Urinary bladder (tissue), 3 donors: ENCODE measurements at regions not wholly inside any gene's neighbourhood (a gene's known extent, or its start where the extent isn't known, plus 50 kb on each side); places are given as distances from the start of the nearest gene placed in this dataset.

Experiments used
- DNase-seq: peaks from one replicate; pipeline ENCODE4 v3.0.0-alpha.2; 2015; ENCODE audit errors: extremely low spot score
- H3K27ac ChIP-seq: one replicate; pipeline ENCODE4 v1.5.1; 2013; ENCODE audit warnings: low read depth, mild to moderate bottlenecking, moderate library complexity
- H3K36me3 ChIP-seq: one replicate; pipeline ENCODE4 v1.6.1; 2013; ENCODE audit warnings: mild to moderate bottlenecking, moderate library complexity; ENCODE audit not compliant: insufficient read depth
- H3K4me1 ChIP-seq: one replicate; pipeline ENCODE4 v1.6.1; 2013; ENCODE audit warnings: mild to moderate bottlenecking, moderate library complexity; ENCODE audit not compliant: insufficient read depth
- H3K4me3 ChIP-seq: one replicate; pipeline ENCODE4 v1.5.1; 2013; ENCODE audit warnings: low read depth, low read length
- WGBS: extraction: QIAGEN DNeasy Blood & Tissue Kit; methylation state at CpG from one replicate; pipeline ENCODE4 v1.1.7; 2013; 5-methylcytosine and 5-hydroxymethylcytosine counted together
- donor health status: healthy with polysubstance abuse.
- donor health status: healthy.

DNA sequence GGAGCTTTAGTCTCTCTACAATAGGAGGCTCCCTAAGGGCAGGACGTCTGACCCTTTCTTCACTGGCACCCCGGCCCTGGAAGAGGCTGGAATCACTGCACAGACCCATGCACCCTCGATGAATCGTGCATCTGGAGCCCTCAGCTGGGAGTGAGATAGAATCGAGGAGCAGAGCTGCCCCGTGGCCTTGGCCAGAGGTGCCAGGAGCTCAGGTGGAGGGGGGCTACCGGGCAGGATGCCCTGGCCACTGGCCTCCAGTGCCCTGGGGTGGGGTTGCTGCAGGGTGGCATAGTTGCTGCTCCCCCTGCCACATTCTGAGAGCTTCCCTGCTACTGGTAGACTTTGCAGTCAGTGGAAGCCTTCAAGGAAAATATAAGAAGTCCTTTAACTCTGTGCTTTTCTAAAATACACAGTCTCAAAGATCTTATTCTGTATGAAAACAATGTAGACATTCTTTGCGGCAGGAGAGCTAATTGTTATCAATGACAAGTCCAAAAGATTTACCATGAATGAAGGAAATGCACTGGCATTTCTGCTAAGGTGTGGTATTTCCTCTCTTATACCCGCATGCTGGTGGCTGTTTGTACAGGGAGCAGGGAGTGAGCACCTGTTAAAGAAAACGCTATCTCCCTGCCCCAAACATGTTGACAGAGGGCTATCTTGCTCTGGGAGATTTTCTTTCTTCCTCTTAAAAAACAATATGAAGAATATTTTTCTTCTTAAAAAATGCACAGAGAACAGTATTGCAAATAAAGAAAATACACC lies 122.8 kb downstream of the C6orf118 start:
- DNase-seq: no peak
- no peaks in the 10 kb centered on the region for H3K4me1 ChIP-seq
- no peak overlapping the region for H3K4me3 ChIP-seq
- H3K36me3 ChIP-seq: no peaks in the 10 kb centered on the region
- 75% methylated on average over 10 of the region's 10 CpGs for WGBS
- H3K27ac ChIP-seq: no peak overlapping the region

DNA sequence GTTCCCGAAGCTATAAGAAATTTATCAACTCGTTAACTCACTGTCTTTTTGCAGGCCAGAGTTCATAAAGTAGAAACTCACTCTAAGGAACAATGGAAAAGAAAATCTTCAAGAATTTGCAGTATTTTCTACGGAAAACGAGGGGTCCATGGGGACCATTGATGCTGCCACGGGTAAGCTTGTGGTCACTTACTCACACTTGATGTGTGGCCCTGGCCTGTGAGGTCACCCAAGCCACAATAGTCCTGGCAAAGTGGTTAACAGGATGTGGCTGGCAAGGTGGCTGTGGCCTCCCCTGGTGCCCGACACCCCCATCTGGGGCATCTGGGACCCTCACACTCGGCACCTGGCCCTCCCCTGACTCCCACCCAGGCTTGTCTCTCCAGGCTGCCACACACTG lies 123.4 kb downstream of the C6orf118 start:
- 81% methylated on average over 7 of the region's 7 CpGs for WGBS
- Histone ChIP-seq H3K4me3 (no peak overlapping the region), H3K4me1 (no peaks in the 10 kb centered on the region), H3K36me3 (no peaks in the 10 kb centered on the region), H3K27ac (no peak overlapping the region)
- no peak for DNase-seq

DNA sequence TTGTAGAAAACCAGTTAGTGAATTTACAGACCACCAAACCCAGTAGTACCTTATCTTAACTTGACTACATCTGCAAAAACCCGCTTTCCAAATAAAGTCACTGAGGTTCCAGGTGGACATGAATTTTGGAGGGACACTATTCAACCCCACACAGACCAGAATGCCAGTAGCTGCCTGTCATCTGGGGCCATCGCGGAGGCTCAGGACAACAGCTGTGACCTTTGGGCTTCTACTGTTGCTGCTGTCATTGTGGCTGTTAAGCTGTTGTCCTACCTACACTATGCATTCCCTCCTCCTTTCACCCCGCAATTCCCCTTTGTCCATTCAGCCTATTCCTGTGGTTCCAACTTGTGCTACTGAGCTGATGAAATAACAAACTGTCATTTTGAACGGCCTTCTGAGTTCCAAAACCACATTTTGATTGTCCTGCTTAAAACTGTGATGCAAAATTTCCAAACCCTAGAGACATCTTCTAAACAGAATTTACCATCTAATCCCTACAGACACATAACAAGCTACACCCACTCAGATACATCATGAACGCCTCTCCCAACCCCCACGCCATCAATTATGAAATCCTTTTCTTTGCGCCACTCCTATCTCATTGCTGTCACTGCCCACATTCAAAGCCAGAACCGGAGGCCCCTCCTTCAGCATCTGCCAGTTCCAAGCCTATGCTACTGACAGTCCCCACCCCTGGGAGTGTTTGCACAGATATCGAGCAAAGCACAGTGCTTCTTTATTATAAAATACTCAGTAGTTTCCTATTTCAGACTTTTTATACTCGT lies 125.0 kb downstream of the C6orf118 start:
- WGBS: 61% methylated on average over 11 of the region's 11 CpGs
- H3K4me1 ChIP-seq: no peaks in the 10 kb centered on the region

DNA sequence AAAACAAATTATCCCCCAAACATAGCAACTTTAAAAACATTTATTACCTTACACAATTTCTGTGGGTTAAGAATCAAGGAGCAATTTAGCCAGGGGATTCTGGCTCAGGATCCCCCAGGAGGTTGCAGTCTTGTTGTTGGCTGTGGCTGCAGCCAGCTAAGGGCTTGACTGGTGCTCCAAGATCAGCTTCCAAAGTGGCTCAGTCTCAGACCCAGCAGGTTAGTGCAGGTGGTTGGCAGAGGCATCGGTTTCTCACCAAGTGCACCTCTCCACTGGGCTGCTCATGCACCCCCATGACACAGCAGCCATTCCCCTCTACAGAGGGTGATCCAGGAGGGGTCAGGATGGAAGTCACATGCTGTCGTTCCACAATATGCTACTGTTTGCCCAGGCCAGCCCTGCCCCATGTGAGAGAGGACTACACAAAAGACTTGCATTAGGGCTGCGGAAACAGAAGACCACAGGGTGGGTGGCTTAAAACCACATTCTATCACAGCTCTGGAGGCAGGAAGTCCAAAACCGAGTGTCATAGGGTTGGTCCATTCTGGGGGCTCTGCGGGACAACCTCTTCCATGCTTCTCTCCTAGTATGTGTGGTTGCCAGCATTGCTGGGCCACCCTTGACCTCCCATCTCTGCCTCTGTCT lies 125.8 kb downstream of the C6orf118 start:
- no peaks in the 10 kb centered on the region for H3K4me1 ChIP-seq
- 68% methylated on average over 5 of the region's 5 CpGs for WGBS
- H3K27ac ChIP-seq: no peak overlapping the region
- H3K36me3 ChIP-seq: no peaks in the 10 kb centered on the region
- no peak overlapping the region for H3K4me3 ChIP-seq
- DNase-seq: no peak

More for the DNA sequence above, 125.0 kb downstream of the C6orf118 start:
- H3K27ac ChIP-seq: no peak overlapping the region
- no peak overlapping the region for H3K4me3 ChIP-seq
- DNase-seq: no peak
- no peaks in the 10 kb centered on the region for H3K36me3 ChIP-seq

DNA sequence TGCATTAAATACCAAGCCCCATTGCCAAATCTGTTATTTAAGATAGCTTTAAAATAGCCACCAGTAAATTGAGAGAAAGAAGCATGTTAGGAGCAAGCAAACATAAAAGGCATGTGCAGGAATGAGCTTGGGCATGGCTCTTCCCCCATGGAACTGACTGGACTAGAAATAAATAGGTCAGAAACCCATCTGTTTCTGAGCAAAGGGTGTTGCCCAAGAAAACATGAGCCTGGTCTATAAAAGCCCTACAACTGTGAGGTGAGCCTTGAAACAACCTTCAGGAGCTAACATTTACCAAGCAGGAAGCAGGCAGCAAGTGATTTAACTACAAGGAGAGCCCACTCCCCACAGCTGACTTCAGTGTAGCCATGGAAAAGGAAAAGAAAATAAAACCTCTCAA lies 126.3 kb downstream of the C6orf118 start:
- no peak for DNase-seq
- Histone ChIP-seq H3K4me1 (no peaks in the 10 kb centered on the region), H3K4me3 (no peak overlapping the region), H3K27ac (no peak overlapping the region), H3K36me3 (no peaks in the 10 kb centered on the region)

DNA sequence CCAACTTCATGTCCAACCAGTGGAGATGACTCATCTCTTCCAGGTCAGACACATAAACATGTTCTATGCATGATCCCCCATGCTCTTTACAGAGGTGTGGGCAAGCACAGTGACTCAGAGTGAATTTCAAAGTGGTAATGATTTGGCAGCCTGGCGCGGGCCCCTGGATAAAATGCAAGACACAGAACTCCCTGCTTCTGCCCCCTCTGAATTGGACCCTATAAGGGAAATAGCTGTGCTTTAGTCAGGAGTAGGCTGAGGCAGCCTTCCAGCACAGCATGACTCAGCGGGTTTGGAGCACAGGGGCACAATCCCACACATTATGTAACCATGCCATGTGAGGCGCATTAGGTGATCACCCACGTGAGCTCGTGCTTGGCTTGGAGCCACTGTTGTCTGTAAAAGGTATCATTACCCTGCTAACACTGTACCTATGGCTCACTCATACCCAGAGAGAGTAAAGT lies 127.4 kb downstream of the C6orf118 start:
- H3K27ac ChIP-seq: no peak overlapping the region
- H3K4me1 ChIP-seq: no peaks in the 10 kb centered on the region
- WGBS: 94% methylated on average over 6 of the region's 6 CpGs
- no peak overlapping the region for H3K4me3 ChIP-seq
- DNase-seq: no peak
- H3K36me3 ChIP-seq: no peaks in the 10 kb centered on the region

DNA sequence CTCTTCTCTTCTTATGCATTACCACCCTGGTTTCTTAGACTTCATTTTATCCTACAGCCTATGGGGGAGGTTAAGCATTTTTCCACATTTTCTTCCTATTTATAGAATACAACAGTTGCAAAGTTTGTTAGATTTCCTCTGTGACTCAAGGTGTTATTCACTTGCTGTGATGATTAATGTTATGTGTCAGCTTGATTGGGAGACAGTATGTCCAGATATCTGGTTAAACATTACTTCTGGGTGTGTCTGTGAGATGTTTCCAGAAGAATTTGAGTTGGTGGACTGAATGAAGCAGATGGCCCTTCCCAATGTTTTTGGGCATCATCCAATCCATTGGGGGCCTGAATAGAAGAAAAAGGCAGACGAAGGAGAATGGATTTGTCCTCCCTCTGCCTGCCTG lies 131.3 kb downstream of the C6orf118 start:
- WGBS: 36% methylated on average over 1 of the region's 1 CpG
- H3K4me3 ChIP-seq: no peak overlapping the region
- H3K36me3 ChIP-seq: no peaks in the 10 kb centered on the region
- no peaks in the 10 kb centered on the region for H3K4me1 ChIP-seq
- DNase-seq: no peak
- H3K27ac ChIP-seq: no peak overlapping the region

DNA sequence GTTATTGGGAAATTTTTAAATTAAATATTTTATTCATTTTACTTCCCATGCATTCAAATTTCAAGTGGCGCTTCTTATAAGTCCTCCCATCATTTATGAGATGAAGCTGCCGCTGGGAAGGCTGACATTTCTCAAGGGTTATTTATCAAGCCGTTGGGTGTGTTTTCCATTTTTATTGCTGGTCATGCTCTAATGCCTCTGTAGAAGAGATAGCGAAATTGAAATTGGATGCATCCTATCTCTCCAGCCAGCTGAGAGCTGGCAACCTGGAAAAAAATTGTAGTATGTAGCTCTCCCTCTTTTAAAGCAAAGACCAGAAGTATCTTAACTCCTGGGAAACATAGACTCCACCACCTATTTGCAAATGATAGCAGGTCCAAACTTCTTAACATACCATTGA lies 135.9 kb downstream of the C6orf118 start:
- Histone ChIP-seq H3K27ac (no peak overlapping the region), H3K36me3 (no peaks in the 10 kb centered on the region), H3K4me3 (no peak overlapping the region), H3K4me1 (no peaks in the 10 kb centered on the region)
- no peak for DNase-seq
- 71% methylated on average over 4 of the region's 4 CpGs for WGBS

DNA sequence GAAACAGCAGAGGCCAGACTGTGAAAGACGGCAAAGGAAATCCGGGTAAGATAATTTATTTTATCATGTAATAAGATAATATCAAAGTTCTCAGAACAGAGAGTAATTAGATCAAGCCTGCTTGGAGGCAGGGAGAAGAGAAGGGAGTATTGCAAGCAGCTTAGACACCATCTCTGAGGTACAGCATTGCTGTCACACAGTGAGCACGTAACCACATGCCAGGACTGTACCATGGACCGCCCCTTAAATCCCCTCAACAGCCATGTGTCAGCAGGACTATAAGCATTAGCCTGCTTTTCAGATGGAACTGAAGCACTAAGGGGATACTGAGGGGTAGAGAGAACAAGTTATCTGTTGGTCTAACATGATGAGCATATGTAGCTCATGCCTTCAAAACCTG lies 141.5 kb downstream of the C6orf118 start:
- no peak for DNase-seq
- 37% methylated on average over 4 of the region's 4 CpGs for WGBS
- H3K27ac ChIP-seq: no peak overlapping the region
- H3K36me3 ChIP-seq: no peaks in the 10 kb centered on the region
- H3K4me1 ChIP-seq: no peaks in the 10 kb centered on the region
- no peak overlapping the region for H3K4me3 ChIP-seq

DNA sequence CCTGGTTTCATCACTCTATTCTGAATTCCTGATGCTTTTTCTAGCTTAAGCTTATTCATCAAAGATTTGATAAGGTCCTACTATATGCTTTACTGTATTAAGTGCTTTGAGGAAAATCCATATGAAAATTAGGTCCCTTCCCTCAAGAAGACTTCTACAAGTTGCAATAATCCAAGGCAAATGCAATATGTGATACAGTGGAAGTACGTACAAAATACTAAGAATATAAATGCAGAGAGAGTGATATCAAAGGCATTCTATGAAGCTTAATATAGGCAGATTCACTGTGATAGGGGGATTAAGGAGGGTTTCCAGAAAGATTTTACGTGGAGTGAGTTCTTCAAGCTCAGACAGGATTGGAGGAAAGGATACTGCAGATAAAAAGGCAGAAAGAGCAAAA lies 142.1 kb downstream of the C6orf118 start:
- DNase-seq: no peak
- 9% methylated on average over 2 of the region's 2 CpGs for WGBS
- H3K27ac ChIP-seq: no peak overlapping the region
- no peak overlapping the region for H3K4me3 ChIP-seq
- no peaks in the 10 kb centered on the region for H3K4me1 ChIP-seq
- no peaks in the 10 kb centered on the region for H3K36me3 ChIP-seq

DNA sequence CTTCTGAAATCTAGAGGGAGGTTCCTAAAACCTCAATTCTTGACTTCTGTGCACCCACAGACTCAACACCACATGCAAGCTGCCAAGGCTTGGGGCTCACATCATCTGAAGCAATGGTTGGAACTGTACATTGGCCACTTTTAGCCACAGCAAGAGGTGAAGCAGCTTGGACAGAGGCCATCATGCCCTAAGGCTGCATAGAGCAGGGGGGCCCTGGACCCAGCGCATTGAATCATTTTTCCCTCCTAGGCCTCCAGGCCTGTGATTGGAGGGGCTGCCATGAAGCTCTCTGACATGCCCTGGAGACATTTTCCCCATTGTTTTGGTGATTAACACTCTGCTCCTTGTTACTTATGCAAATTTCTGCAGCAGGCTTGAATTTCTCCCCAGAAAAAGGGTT lies 145.9 kb downstream of the C6orf118 start:
- Histone ChIP-seq H3K4me1 (no peaks in the 10 kb centered on the region), H3K27ac (no peak overlapping the region), H3K4me3 (no peak overlapping the region), H3K36me3 (no peaks in the 10 kb centered on the region)
- 88% methylated on average over 1 of the region's 1 CpG for WGBS
- DNase-seq: no peak

DNA sequence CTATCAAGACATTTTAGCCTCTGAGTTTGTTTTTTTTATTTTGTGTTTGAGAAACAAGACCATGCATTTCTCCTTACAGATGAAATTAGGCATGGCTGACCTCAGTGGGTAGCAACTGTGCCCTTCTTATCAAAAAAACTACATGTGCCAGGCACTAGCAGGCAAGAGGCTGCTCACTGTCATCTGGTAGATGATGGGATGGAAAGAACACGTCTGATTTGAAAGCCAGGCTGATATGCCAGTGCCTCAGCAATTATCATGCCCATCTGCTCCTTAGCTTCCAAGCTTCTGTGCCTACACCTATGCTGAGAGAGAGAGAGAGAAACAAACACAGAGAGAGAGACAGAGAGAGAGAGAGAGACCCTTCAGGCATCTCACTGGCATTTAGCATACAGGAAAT lies 149.9 kb downstream of the C6orf118 start:
- Histone ChIP-seq H3K4me3 (no peak overlapping the region), H3K36me3 (no peaks in the 10 kb centered on the region), H3K27ac (no peak overlapping the region), H3K4me1 (no peaks in the 10 kb centered on the region)
- no peak for DNase-seq
- WGBS: 56% methylated on average over 1 of the region's 1 CpG

DNA sequence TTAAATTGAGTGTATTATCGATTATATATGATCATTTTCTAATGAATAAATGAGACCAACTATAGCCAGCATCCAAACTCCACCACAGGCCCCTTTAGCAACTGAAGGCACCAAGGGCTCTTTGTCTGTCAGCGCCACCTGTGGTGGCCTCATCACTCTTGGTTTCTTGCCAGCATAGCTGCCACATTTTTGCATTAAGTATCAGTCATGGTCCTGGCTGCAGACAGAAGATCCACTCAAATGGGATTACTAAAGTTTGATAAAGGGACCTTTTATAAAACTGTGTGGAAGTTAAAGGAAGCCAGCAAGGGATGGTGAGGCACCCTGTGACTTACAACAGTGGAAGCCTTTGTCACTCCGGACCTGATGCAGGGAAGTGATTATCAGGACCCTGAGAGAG lies 162.9 kb downstream of the C6orf118 start:
- no peak for DNase-seq
- Histone ChIP-seq H3K36me3 (no peaks in the 10 kb centered on the region), H3K4me3 (no peak overlapping the region), H3K27ac (no peak overlapping the region), H3K4me1 (no peaks in the 10 kb centered on the region)
- 82% methylated on average over 3 of the region's 3 CpGs for WGBS

DNA sequence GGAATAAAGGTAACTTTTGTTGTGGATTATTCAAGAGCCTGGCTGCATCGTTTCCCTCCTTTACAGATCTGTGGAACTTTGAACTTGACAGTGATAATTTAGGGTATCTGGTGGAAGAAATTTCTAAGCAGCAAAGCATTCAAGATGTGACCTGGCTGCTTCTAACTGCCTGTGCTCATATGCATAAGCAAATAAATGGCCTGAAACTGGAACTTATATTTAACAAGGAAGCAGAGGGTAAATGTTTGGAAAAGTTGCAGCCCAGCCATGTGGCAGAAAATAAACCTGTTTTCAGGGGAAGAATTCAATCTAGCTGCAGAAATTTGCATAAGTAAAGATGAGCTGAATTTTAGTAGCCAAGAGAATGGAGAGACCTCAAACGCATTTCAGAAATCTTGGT lies 173.5 kb downstream of the C6orf118 start:
- Histone ChIP-seq H3K27ac (no peak overlapping the region), H3K36me3 (no peaks in the 10 kb centered on the region), H3K4me1 (no peaks in the 10 kb centered on the region), H3K4me3 (no peak overlapping the region)
- WGBS: 80% methylated on average over 2 of the region's 2 CpGs
- no peak for DNase-seq
